ENCODE measurements at regions not wholly inside any gene's neighbourhood (a gene's known extent, or its start where the extent isn't known, plus 50 kb on each side); places are given as distances from the start of the nearest gene placed in this dataset.

GRCh38 chr5:122705851-122706250, 69.0 kb upstream of the SNX2 start:
- no peaks in the 10 kb centered on the region for H3F3A ChIP-seq (ENCODE audit: insufficient read depth, low read length, poor library complexity, severe bottlenecking)
- no peaks in the 10 kb centered on the region for H3K36me3 ChIP-seq (ENCODE audit: insufficient read depth, low read length)
- H3K9me2 ChIP-seq (ENCODE audit: insufficient read depth, low read length), result no peaks in the 10 kb centered on the region
- H3K27me3 ChIP-seq (ENCODE audit: insufficient read depth, low read depth, low read length), result no peaks in the 10 kb centered on the region
- no peaks in the 10 kb centered on the region for H3K79me2 ChIP-seq (replicated peaks; ENCODE audit: insufficient read depth, low read length)
- no peaks in the 10 kb centered on the region for H3K9me3 ChIP-seq (ENCODE audit: low read length)
- no peak overlapping the region for H2AFZ ChIP-seq (ENCODE audit: low read depth, low read length)
- no peak overlapping the region for H3K9ac ChIP-seq (ENCODE audit: low read length)
- H3K4me3 ChIP-seq (ENCODE audit: low read length), result no peak overlapping the region
- H3K27ac ChIP-seq (ENCODE audit: low read length), result no peak overlapping the region
- no peak overlapping the region for H3K4me2 ChIP-seq (ENCODE audit: low read length)
- TF ChIP-seq RAD21 (conservative IDR thresholded peaks at IDR 0.05) (no peak), EP300 (conservative IDR thresholded peaks at IDR 0.05; ENCODE audit: poor library complexity, severe bottlenecking) (no peak), POLR2AphosphoS5 (IDR thresholded peaks at IDR 0.05) (peak; percentile 37), REST (IDR thresholded peaks at IDR 0.05; ENCODE audit: borderline replicate concordance) (no peak), TAF1 (IDR thresholded peaks at IDR 0.05; ENCODE audit: low read depth) (no peak)
- H4K20me1 ChIP-seq (ENCODE audit: insufficient read depth), result no peaks in the 10 kb centered on the region

GRCh38 chr5:122707796-122708195, 67.1 kb upstream of the SNX2 start:
- TF ChIP-seq RAD21 (conservative IDR thresholded peaks at IDR 0.05) (no peak), CTCF (IDR thresholded peaks at IDR 0.05; ENCODE audit: poor library complexity, severe bottlenecking) (no peak), MXI1 (conservative IDR thresholded peaks at IDR 0.05; ENCODE audit: poor library complexity, severe bottlenecking) (no peak)
- Histone ChIP-seq H3K27ac (ENCODE audit: low read length) (no peak overlapping the region), H2AFZ (ENCODE audit: low read depth, low read length) (no peak overlapping the region), H3K9me2 (ENCODE audit: insufficient read depth, low read length) (no peaks in the 10 kb centered on the region), H3K4me3 (ENCODE audit: low read length) (no peak overlapping the region), H3F3A (ENCODE audit: insufficient read depth, low read length, poor library complexity, severe bottlenecking) (no peaks in the 10 kb centered on the region), H3K36me3 (ENCODE audit: insufficient read depth, low read length) (no peaks in the 10 kb centered on the region), H3K9me3 (ENCODE audit: low read length) (no peaks in the 10 kb centered on the region), H3K27me3 (ENCODE audit: insufficient read depth, low read depth, low read length) (no peaks in the 10 kb centered on the region), H3K9ac (ENCODE audit: low read length) (no peak overlapping the region), H3K79me2 (replicated peaks; ENCODE audit: insufficient read depth, low read length) (no peaks in the 10 kb centered on the region), H4K20me1 (ENCODE audit: insufficient read depth) (no peaks in the 10 kb centered on the region), H3K4me2 (ENCODE audit: low read length) (no peak overlapping the region)

GRCh38 chr5:122713041-122713440, 61.8 kb upstream of the SNX2 start:
- no peak overlapping the region for H3K9ac ChIP-seq (ENCODE audit: low read length)
- H3K4me2 ChIP-seq (ENCODE audit: low read length), result no peak overlapping the region

More at GRCh38 chr5:122713041-122713440, 61.8 kb upstream of the SNX2 start:
- Histone ChIP-seq H2AFZ (ENCODE audit: low read depth, low read length) (no peak overlapping the region), H3K79me2 (replicated peaks; ENCODE audit: insufficient read depth, low read length) (no peaks in the 10 kb centered on the region), H3K9me2 (ENCODE audit: insufficient read depth, low read length) (no peaks in the 10 kb centered on the region), H3K27ac (ENCODE audit: low read length) (no peak overlapping the region), H4K20me1 (ENCODE audit: insufficient read depth) (no peaks in the 10 kb centered on the region), H3K36me3 (ENCODE audit: insufficient read depth, low read length) (no peaks in the 10 kb centered on the region), H3K9me3 (ENCODE audit: low read length) (no peaks in the 10 kb centered on the region), H3K4me3 (ENCODE audit: low read length) (no peak overlapping the region), H3F3A (ENCODE audit: insufficient read depth, low read length, poor library complexity, severe bottlenecking) (no peaks in the 10 kb centered on the region), H3K27me3 (ENCODE audit: insufficient read depth, low read depth, low read length) (no peaks in the 10 kb centered on the region)
- TF ChIP-seq EP300 (conservative IDR thresholded peaks at IDR 0.05; ENCODE audit: poor library complexity, severe bottlenecking), result no peak
- no peak for TF ChIP-seq EZH2 (IDR thresholded peaks at IDR 0.05; ENCODE audit: borderline replicate concordance, insufficient read depth, low read length, poor library complexity, severe bottlenecking)
- no peak for TF ChIP-seq MXI1 (conservative IDR thresholded peaks at IDR 0.05; ENCODE audit: poor library complexity, severe bottlenecking)
- TF ChIP-seq SMC3 (conservative IDR thresholded peaks at IDR 0.05; ENCODE audit: poor library complexity), result no peak
- TF ChIP-seq TAF1 (IDR thresholded peaks at IDR 0.05; ENCODE audit: low read depth), result no peak
- no peak for TF ChIP-seq RAD21 (conservative IDR thresholded peaks at IDR 0.05)
- TF ChIP-seq POLR2AphosphoS5 (IDR thresholded peaks at IDR 0.05), result no peak
- no peak for TF ChIP-seq CTCF (IDR thresholded peaks at IDR 0.05; ENCODE audit: poor library complexity, severe bottlenecking)

Measured in neural cell (in vitro differentiated cells).